HG03039 (cell line): ENCODE measurements at regions not wholly inside any gene's neighbourhood (a gene's known extent, or its start where the extent isn't known, plus 50 kb on each side); places are given as distances from the start of the nearest gene placed in this dataset.

Experiments used
- ATAC-seq: cut with Tn5 transposase; IDR thresholded peaks from one replicate; pipeline ENCODE4 v1.9.1; 2021; ENCODE audit warnings: mild to moderate bottlenecking, moderate library complexity; ENCODE audit not compliant: unreplicated experiment

- no peak for ATAC-seq
Measured at GRCh38 chr5:128665747-128666355, 127.8 kb upstream of the FBN2 start.

- ATAC-seq = no peak
Measured at GRCh38 chr5:128667152-128667551, 129.1 kb upstream of the FBN2 start.

GRCh38 chr5:128667751-128668150, 129.7 kb upstream of the FBN2 start:
- ATAC-seq = no peak

GRCh38 chr5:128668921-128669320, 130.9 kb upstream of the FBN2 start:
- no peak for ATAC-seq

GRCh38 chr5:128669803-128670202, 131.8 kb upstream of the FBN2 start:
- ATAC-seq = no peak

- ATAC-seq = no peak
Measured at GRCh38 chr5:128671943-128672342, 133.9 kb upstream of the FBN2 start.

GRCh38 chr5:128673000-128673399, 135.0 kb upstream of the FBN2 start:
- ATAC-seq = no peak

- no peak for ATAC-seq
Measured at GRCh38 chr5:128673411-128673957, 135.4 kb upstream of the FBN2 start.

- ATAC-seq = no peak
Measured at GRCh38 chr5:128673970-128674369, 135.9 kb upstream of the FBN2 start.

GRCh38 chr5:128674837-128675446, 136.9 kb upstream of the FBN2 start:
- peak; percentile 97 for ATAC-seq

GRCh38 chr5:128681096-128681495, 143.1 kb upstream of the FBN2 start:
- ATAC-seq = no peak

- ATAC-seq = no peak
Measured at GRCh38 chr5:128681764-128682592, 143.9 kb upstream of the FBN2 start.

- ATAC-seq = no peak
Measured at GRCh38 chr5:128682669-128683068, 144.6 kb upstream of the FBN2 start.

- ATAC-seq = no peak
Measured at GRCh38 chr5:128684961-128685360, 146.9 kb upstream of the FBN2 start.

- no peak for ATAC-seq
Measured at GRCh38 chr5:128687930-128688329, 149.9 kb upstream of the FBN2 start.

- ATAC-seq = no peak
Measured at GRCh38 chr5:128693764-128694163, 155.7 kb upstream of the FBN2 start.

- no peak for ATAC-seq
Measured at GRCh38 chr5:128695791-128696530, 157.9 kb upstream of the FBN2 start.

GRCh38 chr5:128701301-128701700, 163.3 kb upstream of the FBN2 start:
- no peak for ATAC-seq

GRCh38 chr5:128703322-128703721, 165.3 kb upstream of the FBN2 start:
- ATAC-seq = no peak

GRCh38 chr5:128706269-128706668, 168.2 kb upstream of the FBN2 start:
- ATAC-seq = no peak

GRCh38 chr5:128708841-128709240, 170.8 kb upstream of the FBN2 start:
- no peak for ATAC-seq
